Neural progenitor cell (in vitro differentiated cells): ENCODE measurements at regions not wholly inside any gene's neighbourhood (a gene's known extent, or its start where the extent isn't known, plus 50 kb on each side); places are given as distances from the start of the nearest gene placed in this dataset.

Experiments
- DNase-seq: peaks from one replicate; pipeline ENCODE4 v3.0.0-alpha.2; 2016; ENCODE audit warnings: low spot score
- H2AFZ ChIP-seq: fragments of 200-600 bp; sonication (generic); replicated peaks from 2 replicates; pipeline ENCODE4 v1.6.1; 2016; ENCODE audit warnings: antibody characterized with exemption
- H3F3A ChIP-seq: fragments of 200-600 bp; sonication (generic); 2 replicates; pipeline ENCODE4 v1.6.1; 2016; ENCODE audit warnings: antibody characterized with exemption, low read depth
- H3K27ac ChIP-seq: fragments of 200-600 bp; sonication (generic); 2 replicates; pipeline ENCODE4 v1.5.1; 2016; ENCODE audit warnings: mild to moderate bottlenecking
- H3K27me3 ChIP-seq: fragments of 200-600 bp; sonication (generic); 2 replicates; pipeline ENCODE4 v1.6.1; 2016; ENCODE audit warnings: mild to moderate bottlenecking, moderate library complexity
- H3K36me3 ChIP-seq: fragments of 200-600 bp; sonication (generic); 2 replicates; pipeline ENCODE4 v1.5.1; 2016
- H3K4me1 ChIP-seq: fragments of 200-600 bp; sonication (generic); 2 replicates; pipeline ENCODE4 v1.6.1; 2016; ENCODE audit warnings: mixed run types
- H3K4me2 ChIP-seq: fragments of 200-600 bp; sonication (generic); 2 replicates; pipeline ENCODE4 v1.6.1; 2016
- H3K4me3 ChIP-seq: fragments of 200-600 bp; sonication (generic); 2 replicates; pipeline ENCODE4 v1.5.1; 2016
- H3K79me2 ChIP-seq: fragments of 200-600 bp; sonication (generic); 2 replicates; pipeline ENCODE4 v1.6.1; 2016; ENCODE audit warnings: low read depth
- H3K9ac ChIP-seq: fragments of 200-600 bp; sonication (generic); 2 replicates; pipeline ENCODE4 v1.6.1; 2016
- H3K9me3 ChIP-seq: fragments of 200-600 bp; sonication (generic); 2 replicates; pipeline ENCODE4 v1.5.1; 2016; ENCODE audit warnings: low read depth
- H4K20me1 ChIP-seq: fragments of 200-600 bp; sonication (generic); 2 replicates; pipeline ENCODE4 v1.6.1; 2016; ENCODE audit warnings: low read depth
- H3K27ac Mint-ChIP-seq: 3 replicates; pipeline ENCODE4 v1.8.0; 2021; ENCODE audit warnings: mixed read lengths
- H3K27me3 Mint-ChIP-seq: 2 replicates; pipeline ENCODE4 v1.8.0; 2022; ENCODE audit warnings: low read depth, mild to moderate bottlenecking, inconsistent platforms, moderate library complexity, mixed read lengths; ENCODE audit not compliant: insufficient read depth
- H3K36me3 Mint-ChIP-seq: 3 replicates; pipeline ENCODE4 v1.8.0; 2021; ENCODE audit warnings: mixed read lengths
- H3K4me1 Mint-ChIP-seq: 3 replicates; pipeline ENCODE4 v1.8.0; 2021; ENCODE audit warnings: mixed read lengths
- H3K4me3 Mint-ChIP-seq: 3 replicates; pipeline ENCODE4 v1.8.0; 2021; ENCODE audit warnings: mild to moderate bottlenecking, moderate library complexity, mixed read lengths
- H3K9me3 Mint-ChIP-seq: 3 replicates; pipeline ENCODE4 v1.8.0; 2020; ENCODE audit warnings: mixed read lengths
- CTCF ChIP-seq: fragments of 200-600 bp; sonication (generic); IDR thresholded peaks from 2 replicates; pipeline ENCODE4 v1.5.1; 2017; ENCODE audit warnings: antibody characterized with exemption, mild to moderate bottlenecking
- EZH2 ChIP-seq: fragments of 200-600 bp; sonication (generic); IDR thresholded peaks from 2 replicates; pipeline ENCODE4 v1.6.1; 2017; ENCODE audit warnings: antibody characterized with exemption, mild to moderate bottlenecking, moderate library complexity
- EZH2phosphoT487 ChIP-seq: fragments of 200-600 bp; sonication (generic); IDR thresholded peaks from 2 replicates; pipeline ENCODE4 v1.6.1; 2017; ENCODE audit warnings: antibody characterized with exemption

DNA sequence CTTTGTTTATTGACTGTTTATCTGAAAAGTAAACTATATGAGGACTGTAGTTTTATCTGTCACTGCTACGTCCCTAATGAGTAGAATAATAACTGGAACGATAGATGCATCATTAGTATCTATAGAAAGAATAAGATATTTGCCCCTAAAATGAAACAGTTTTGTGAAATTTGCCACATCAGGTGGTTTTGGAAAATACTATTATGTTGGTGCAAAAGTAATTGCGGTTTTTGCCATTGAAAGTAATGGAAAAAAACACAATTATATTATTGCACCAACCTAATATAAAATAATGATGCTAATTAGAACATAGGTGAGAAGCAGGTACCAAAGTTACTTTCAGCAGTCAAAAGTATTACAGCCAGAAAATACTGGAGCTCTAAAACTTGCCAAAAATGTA lies 158.3 kb downstream of the PABPC4L start:
- Histone ChIP-seq H3K27me3 (no peaks in the 10 kb centered on the region), H3K36me3 (no peaks in the 10 kb centered on the region), H3K79me2 (no peaks in the 10 kb centered on the region), H3K9ac (no peak overlapping the region), H3K4me3 (no peak overlapping the region), H3K4me2 (no peak overlapping the region), H3K4me1 (no peaks in the 10 kb centered on the region), H4K20me1 (no peaks in the 10 kb centered on the region), H3K27ac (no peak overlapping the region), H3K9me3 (no peaks in the 10 kb centered on the region), H3F3A (no peaks in the 10 kb centered on the region), H2AFZ (no peak overlapping the region)
- DNase-seq = no peak
- Mint-ChIP-seq H3K4me3 (no peak overlapping the region), H3K27me3 (no peaks in the 10 kb centered on the region), H3K27ac (no peak overlapping the region), H3K4me1 (no peaks in the 10 kb centered on the region), H3K9me3 (peaks cover 10% of the 10 kb centered on the region), H3K36me3 (no peaks in the 10 kb centered on the region)
- TF ChIP-seq CTCF (no peak), EZH2phosphoT487 (no peak), EZH2 (no peak)

DNA sequence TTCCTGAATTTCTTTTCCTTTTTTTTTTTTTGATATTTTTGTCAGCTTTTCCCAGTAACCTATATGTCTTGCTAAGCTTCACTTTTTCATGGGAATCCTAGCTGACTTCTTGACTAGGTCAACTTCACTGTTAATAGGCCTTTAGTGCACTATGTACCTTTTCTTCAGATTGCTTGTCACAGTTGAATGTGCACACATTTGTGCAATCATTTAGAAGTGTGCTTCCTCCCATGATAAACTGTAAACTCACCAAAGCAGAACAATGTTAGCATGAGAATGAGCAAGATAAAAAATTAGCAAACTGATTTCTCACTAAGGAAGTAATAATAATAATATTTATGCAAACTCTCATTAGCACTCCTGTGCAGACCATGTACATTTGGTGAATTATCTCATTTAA lies 173.2 kb downstream of the PABPC4L start:
- no peak overlapping the region for H3K27ac ChIP-seq
- Mint-ChIP-seq H3K4me1 (no peaks in the 10 kb centered on the region), H3K27ac (no peak overlapping the region), H3K4me3 (no peak overlapping the region), H3K27me3 (no peaks in the 10 kb centered on the region), H3K36me3 (no peaks in the 10 kb centered on the region), H3K9me3 (no peaks in the 10 kb centered on the region)
- H3F3A ChIP-seq = no peaks in the 10 kb centered on the region
- no peak for DNase-seq
- TF ChIP-seq EZH2phosphoT487 (no peak), CTCF (no peak), EZH2 (no peak)
- no peaks in the 10 kb centered on the region for H3K79me2 ChIP-seq
- H3K4me1 ChIP-seq = no peaks in the 10 kb centered on the region
- H3K9me3 ChIP-seq = no peaks in the 10 kb centered on the region
- H3K4me3 ChIP-seq = no peak overlapping the region
- no peak overlapping the region for H3K4me2 ChIP-seq
- no peak overlapping the region for H3K9ac ChIP-seq
- H3K27me3 ChIP-seq = no peaks in the 10 kb centered on the region
- no peak overlapping the region for H2AFZ ChIP-seq
- no peaks in the 10 kb centered on the region for H4K20me1 ChIP-seq
- H3K36me3 ChIP-seq = no peaks in the 10 kb centered on the region

DNA sequence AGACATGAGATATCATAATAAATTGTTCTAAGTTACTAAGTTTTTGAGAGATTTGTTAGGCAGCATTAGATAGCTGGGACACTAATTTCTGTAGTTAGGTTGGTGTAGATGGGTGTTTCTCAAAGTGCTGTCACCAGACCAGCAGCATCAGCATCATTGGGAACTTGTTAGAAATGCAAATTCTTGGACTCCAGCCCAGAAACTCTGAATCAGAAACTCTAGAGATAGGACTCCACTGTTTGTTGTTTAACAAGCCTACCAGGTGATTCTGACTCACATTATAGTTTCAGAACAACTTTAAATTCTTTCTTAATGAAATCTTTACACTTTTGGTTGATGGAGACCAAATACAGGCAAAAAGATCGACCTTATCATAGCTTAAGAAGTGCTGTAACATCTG lies 173.7 kb downstream of the PABPC4L start:
- Mint-ChIP-seq H3K9me3 (no peaks in the 10 kb centered on the region), H3K27ac (no peak overlapping the region), H3K27me3 (no peaks in the 10 kb centered on the region)

More for the DNA sequence above, 173.7 kb downstream of the PABPC4L start:
- no peak for DNase-seq
- Mint-ChIP-seq H3K36me3 (no peaks in the 10 kb centered on the region), H3K4me3 (no peak overlapping the region), H3K4me1 (no peaks in the 10 kb centered on the region)
- H2AFZ ChIP-seq = no peak overlapping the region
- H3K27ac ChIP-seq = no peak overlapping the region
- H3K9ac ChIP-seq = no peak overlapping the region
- no peaks in the 10 kb centered on the region for H3K27me3 ChIP-seq
- no peaks in the 10 kb centered on the region for H4K20me1 ChIP-seq
- H3K36me3 ChIP-seq = no peaks in the 10 kb centered on the region
- no peaks in the 10 kb centered on the region for H3F3A ChIP-seq
- H3K4me3 ChIP-seq = no peak overlapping the region
- H3K4me2 ChIP-seq = no peak overlapping the region
- H3K4me1 ChIP-seq = no peaks in the 10 kb centered on the region
- TF ChIP-seq EZH2 (no peak), EZH2phosphoT487 (no peak), CTCF (no peak)
- no peaks in the 10 kb centered on the region for H3K9me3 ChIP-seq
- no peaks in the 10 kb centered on the region for H3K79me2 ChIP-seq
